ENCODE measurements at regions not wholly inside any gene's neighbourhood (a gene's known extent, or its start where the extent isn't known, plus 50 kb on each side); places are given as distances from the start of the nearest gene placed in this dataset.
A peak's percentile ranks its signal among the peaks of the same experiment; 100 is the strongest.

- no peak overlapping the region for H3K9ac ChIP-seq (ENCODE audit: extremely low read depth, low read length, poor library complexity, severe bottlenecking)
- H3K4me3 ChIP-seq (ENCODE audit: low read length) = no peak overlapping the region
- Mint-ChIP-seq H3K27ac (no peak overlapping the region), H3K27me3 (ENCODE audit: insufficient read depth) (no peaks in the 10 kb centered on the region), H3K36me3 (ENCODE audit: low read depth) (no peaks in the 10 kb centered on the region), H3K4me3 (no peak overlapping the region), H3K4me1 (no peaks in the 10 kb centered on the region), H3K9me3 (no peaks in the 10 kb centered on the region)
- no peaks in the 10 kb centered on the region for H3K4me1 ChIP-seq (ENCODE audit: control insufficient read depth, insufficient read depth, low read length)
- DNase-seq = no peak
- no peaks in the 10 kb centered on the region for H3K9me3 ChIP-seq (ENCODE audit: control insufficient read depth, low read length)
- no peak for TF ChIP-seq CTCF (conservative IDR thresholded peaks at IDR 0.05)
- H3K27me3 ChIP-seq (ENCODE audit: control insufficient read depth, insufficient read depth, low read length, poor library complexity, severe bottlenecking) = no peaks in the 10 kb centered on the region
- no peaks in the 10 kb centered on the region for H3K36me3 ChIP-seq (ENCODE audit: control insufficient read depth, insufficient read depth, low read length)
- 75 to 84% methylated on average over 1 to 3 of the region's 3 CpGs for WGBS, 2 experiments (ENCODE audit: insufficient coverage in 1 of 2, insufficient read length in 1 of 2)
- H3K27ac ChIP-seq (ENCODE audit: low read depth, low read length) = no peak overlapping the region
Measured at GRCh38 chr3:15979900-15980299, 182.1 kb upstream of the ANKRD28 start.

- Histone ChIP-seq H3K27ac (ENCODE audit: low read depth, low read length) (peak overlapping the region; percentile 57), H3K36me3 (ENCODE audit: control insufficient read depth, insufficient read depth, low read length) (no peaks in the 10 kb centered on the region), H3K27me3 (ENCODE audit: control insufficient read depth, insufficient read depth, low read length, poor library complexity, severe bottlenecking) (no peaks in the 10 kb centered on the region), H3K4me3 (ENCODE audit: low read length) (no peak overlapping the region), H3K4me1 (ENCODE audit: control insufficient read depth, insufficient read depth, low read length) (no peaks in the 10 kb centered on the region), H3K9me3 (ENCODE audit: control insufficient read depth, low read length) (peaks cover 14% of the 10 kb centered on the region), H3K9ac (ENCODE audit: extremely low read depth, low read length, poor library complexity, severe bottlenecking) (no peak overlapping the region)
- no peaks in the 10 kb centered on the region for H3K4me1 Mint-ChIP-seq
- no peak overlapping the region for H3K27ac Mint-ChIP-seq
- no peaks in the 10 kb centered on the region for H3K36me3 Mint-ChIP-seq (ENCODE audit: low read depth)
- H3K4me3 Mint-ChIP-seq = no peak overlapping the region
- H3K9me3 Mint-ChIP-seq = peaks cover 17% of the 10 kb centered on the region
- no peak for TF ChIP-seq CTCF (conservative IDR thresholded peaks at IDR 0.05)
- DNase-seq = no peak
- 95% methylated on average over 1 of the region's 1 CpG; no CpG with 5 or more reads in 1 of the 2 experiments for WGBS, 2 experiments (ENCODE audit: insufficient coverage in 1 of 2, insufficient read length in 1 of 2)
- no peaks in the 10 kb centered on the region for H3K27me3 Mint-ChIP-seq (ENCODE audit: insufficient read depth)
Measured at GRCh38 chr3:15982243-15982642, 184.5 kb upstream of the ANKRD28 start.

- Mint-ChIP-seq H3K9me3 (peaks cover 21% of the 10 kb centered on the region), H3K27me3 (ENCODE audit: insufficient read depth) (no peaks in the 10 kb centered on the region), H3K4me1 (no peaks in the 10 kb centered on the region), H3K27ac (no peak overlapping the region), H3K36me3 (ENCODE audit: low read depth) (no peaks in the 10 kb centered on the region), H3K4me3 (no peak overlapping the region)
- peaks cover 18% of the 10 kb centered on the region for H3K9me3 ChIP-seq (ENCODE audit: control insufficient read depth, low read length)
- WGBS, 2 experiments (ENCODE audit: insufficient coverage in 1 of 2, insufficient read length in 1 of 2) = 86 to 92% methylated on average over 10 of the region's 10 CpGs
- H3K27me3 ChIP-seq (ENCODE audit: control insufficient read depth, insufficient read depth, low read length, poor library complexity, severe bottlenecking) = no peaks in the 10 kb centered on the region
- no peaks in the 10 kb centered on the region for H3K4me1 ChIP-seq (ENCODE audit: control insufficient read depth, insufficient read depth, low read length)
- peak overlapping the region; percentile 57 for H3K27ac ChIP-seq (ENCODE audit: low read depth, low read length)
- DNase-seq = no peak
- no peaks in the 10 kb centered on the region for H3K36me3 ChIP-seq (ENCODE audit: control insufficient read depth, insufficient read depth, low read length)
- TF ChIP-seq CTCF (conservative IDR thresholded peaks at IDR 0.05) = no peak
- H3K4me3 ChIP-seq (ENCODE audit: low read length) = no peak overlapping the region
- no peak overlapping the region for H3K9ac ChIP-seq (ENCODE audit: extremely low read depth, low read length, poor library complexity, severe bottlenecking)
Measured at GRCh38 chr3:15982667-15983196, 185.0 kb upstream of the ANKRD28 start.

All from endodermal cell (in vitro differentiated cells).